ENCODE measurements at regions not wholly inside any gene's neighbourhood (a gene's known extent, or its start where the extent isn't known, plus 50 kb on each side); places are given as distances from the start of the nearest gene placed in this dataset.

DNA sequence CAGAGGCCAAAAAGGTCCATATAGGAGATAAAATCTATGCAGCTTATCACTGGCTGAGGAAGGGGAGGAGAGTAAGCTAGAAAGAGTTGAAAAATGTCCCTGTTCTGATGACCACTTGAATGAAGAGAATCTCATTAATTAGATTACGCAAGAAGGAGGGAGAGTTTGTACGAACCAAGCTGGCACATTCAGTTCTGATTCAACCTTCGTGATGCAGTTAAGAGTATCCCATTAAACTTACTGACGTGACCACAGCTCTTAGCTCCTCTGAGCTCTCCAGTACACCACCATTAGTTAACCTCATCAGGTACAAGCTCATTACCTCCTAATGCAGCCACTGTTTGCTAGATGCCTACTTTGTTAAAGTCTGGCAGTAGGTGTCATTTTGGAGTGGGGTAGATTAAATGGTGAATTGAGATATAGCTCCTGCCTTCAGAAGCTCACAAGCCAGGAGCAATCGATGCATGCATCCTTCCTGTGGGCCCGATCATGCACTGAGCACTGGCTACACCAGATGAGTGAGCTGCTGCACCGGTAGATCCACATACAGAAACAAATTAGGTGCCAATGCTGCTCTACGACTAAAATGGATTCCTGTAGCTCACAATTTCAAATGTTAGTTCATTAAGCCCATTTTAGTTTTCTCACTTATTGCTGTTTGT, 458.3 kb downstream of the COG6 start:
- no peak overlapping the region for H2BK12ac ChIP-seq (ENCODE audit: low read length)
- no peak overlapping the region for H2BK15ac ChIP-seq (ENCODE audit: low read length)
- H2BK120ac ChIP-seq (ENCODE audit: low read depth, low read length) = no peak overlapping the region
- WGBS, 2 donors (ENCODE audit: extremely low coverage in 2 of 2, insufficient read length in 2 of 2, insufficient replicate concordance in 1 of 2) = no CpG with 5 or more reads among the region's 8 CpGs
- no peak overlapping the region for H3K23ac ChIP-seq (ENCODE audit: low read depth, low read length, poor library complexity)
- no peaks in the 10 kb centered on the region for H3K36me3 ChIP-seq (replicated peaks in 1 of 2; ENCODE audit: control insufficient read depth in 2 of 2, insufficient read depth in 2 of 2, low read length in 2 of 2)
- no peak overlapping the region for H3K4me2 ChIP-seq (ENCODE audit: insufficient read depth, low read length, poor library complexity, severe bottlenecking)
- no peak overlapping the region for H3K27ac ChIP-seq (replicated peaks; ENCODE audit: low read length)
- H2BK5ac ChIP-seq (ENCODE audit: low read length) = no peak overlapping the region
- DNase-seq (ENCODE audit: low spot score) = no peak
- H4K91ac ChIP-seq (ENCODE audit: low read depth, low read length, poor library complexity) = no peak overlapping the region
- H3K9me3 ChIP-seq (replicated peaks in 1 of 2; ENCODE audit: control insufficient read depth in 2 of 2, insufficient read depth in 1 of 2, low read depth in 1 of 2, low read length in 2 of 2) = no peaks in the 10 kb centered on the region
- H3K14ac ChIP-seq (ENCODE audit: low read length) = no peak overlapping the region
- H3K4ac ChIP-seq (ENCODE audit: low read length) = no peak overlapping the region
- peaks cover 2 to 13% of the 10 kb centered on the region in 2 donors for H3K4me1 ChIP-seq (ENCODE audit: control insufficient read depth in 2 of 2, insufficient read depth in 1 of 2, low read depth in 1 of 2, low read length in 2 of 2)
- H3K9ac ChIP-seq (ENCODE audit: low read depth, low read length, poor library complexity) = no peak overlapping the region
- H3K4me3 ChIP-seq (ENCODE audit: low read length in 2 of 2) = no peak overlapping the region
- no peak overlapping the region for H4K8ac ChIP-seq (ENCODE audit: low read depth, low read length)
- no peak overlapping the region for H2AFZ ChIP-seq (ENCODE audit: low read length)
- no peaks in the 10 kb centered on the region for H3K27me3 ChIP-seq (ENCODE audit: control insufficient read depth in 3 of 3, insufficient read depth in 3 of 3, low read depth in 1 of 3, low read length in 3 of 3)
- H3K18ac ChIP-seq (ENCODE audit: low read length) = no peak overlapping the region
- no peaks in the 10 kb centered on the region for H3K79me1 ChIP-seq (ENCODE audit: low read depth, low read length)
- no peak overlapping the region for H2AK5ac ChIP-seq (ENCODE audit: low read depth, low read length)

DNA sequence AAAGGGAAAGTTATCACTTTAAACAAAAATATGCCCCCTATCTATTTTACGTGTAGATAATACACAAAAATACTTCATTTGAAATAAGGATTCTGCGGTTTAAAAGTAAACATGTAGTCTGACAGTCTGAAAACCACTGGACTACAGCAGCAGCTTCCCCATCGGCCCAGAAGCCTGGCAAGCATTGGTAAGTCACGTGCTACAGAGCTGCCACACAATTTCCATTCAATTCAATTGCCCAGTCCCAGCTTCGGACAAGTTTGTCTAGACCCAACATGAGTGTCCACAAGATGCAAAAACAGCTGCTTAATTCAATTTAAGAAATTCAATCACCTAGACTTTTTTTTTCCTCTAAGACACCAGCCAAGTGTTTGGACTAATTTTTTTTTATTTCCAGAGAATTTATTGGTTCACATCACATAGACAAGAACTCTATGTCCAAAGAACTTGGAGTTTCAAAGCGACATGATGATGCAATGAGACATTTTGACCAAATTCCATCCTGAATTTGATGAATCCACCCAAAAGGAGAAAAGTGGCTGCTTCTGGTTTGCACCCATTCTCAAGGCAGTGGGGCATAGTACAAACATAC, 458.9 kb downstream of the COG6 start:
- Histone ChIP-seq H2BK120ac (ENCODE audit: low read depth, low read length) (no peak overlapping the region), H3K79me1 (ENCODE audit: low read depth, low read length) (no peaks in the 10 kb centered on the region), H2BK15ac (ENCODE audit: low read length) (no peak overlapping the region), H4K8ac (ENCODE audit: low read depth, low read length) (no peak overlapping the region), H3K36me3 (replicated peaks in 1 of 2; ENCODE audit: control insufficient read depth in 2 of 2, insufficient read depth in 2 of 2, low read length in 2 of 2) (no peaks in the 10 kb centered on the region), H3K27ac (replicated peaks; ENCODE audit: low read length) (no peak overlapping the region), H3K4ac (ENCODE audit: low read length) (no peak overlapping the region), H3K14ac (ENCODE audit: low read length) (no peak overlapping the region), H3K23ac (ENCODE audit: low read depth, low read length, poor library complexity) (no peak overlapping the region), H3K27me3 (ENCODE audit: control insufficient read depth in 3 of 3, insufficient read depth in 3 of 3, low read depth in 1 of 3, low read length in 3 of 3) (no peaks in the 10 kb centered on the region), H2AK5ac (ENCODE audit: low read depth, low read length) (no peak overlapping the region), H3K18ac (ENCODE audit: low read length) (no peak overlapping the region), H2AFZ (ENCODE audit: low read length) (no peak overlapping the region), H2BK12ac (ENCODE audit: low read length) (no peak overlapping the region), H3K4me3 (ENCODE audit: low read length in 2 of 2) (no peak overlapping the region), H3K9ac (ENCODE audit: low read depth, low read length, poor library complexity) (no peak overlapping the region), H3K4me2 (ENCODE audit: insufficient read depth, low read length, poor library complexity, severe bottlenecking) (no peak overlapping the region), H2BK5ac (ENCODE audit: low read length) (no peak overlapping the region), H3K9me3 (replicated peaks in 1 of 2; ENCODE audit: control insufficient read depth in 2 of 2, insufficient read depth in 1 of 2, low read depth in 1 of 2, low read length in 2 of 2) (no peaks in the 10 kb centered on the region), H3K4me1 (ENCODE audit: control insufficient read depth in 2 of 2, insufficient read depth in 1 of 2, low read depth in 1 of 2, low read length in 2 of 2) (peaks cover 2 to 13% of the 10 kb centered on the region in 2 donors), H4K91ac (ENCODE audit: low read depth, low read length, poor library complexity) (no peak overlapping the region)
- no CpG with 5 or more reads among the region's 6 CpGs for WGBS, 2 donors (ENCODE audit: extremely low coverage in 2 of 2, insufficient read length in 2 of 2, insufficient replicate concordance in 1 of 2)
- no peak for DNase-seq (ENCODE audit: low spot score)

GRCh38 chr13:40115426-40115825, 460.0 kb downstream of the COG6 start:
- H2BK12ac ChIP-seq (ENCODE audit: low read length) = no peak overlapping the region
- peaks cover 2 to 5% of the 10 kb centered on the region in 2 donors for H3K9me3 ChIP-seq (replicated peaks in 1 of 2; ENCODE audit: control insufficient read depth in 2 of 2, insufficient read depth in 1 of 2, low read depth in 1 of 2, low read length in 2 of 2)
- H3K18ac ChIP-seq (ENCODE audit: low read length) = no peak overlapping the region
- H3K4me1 ChIP-seq (ENCODE audit: control insufficient read depth in 2 of 2, insufficient read depth in 1 of 2, low read depth in 1 of 2, low read length in 2 of 2) = peaks cover 2 to 13% of the 10 kb centered on the region in 2 donors
- H4K91ac ChIP-seq (ENCODE audit: low read depth, low read length, poor library complexity) = no peak overlapping the region
- H3K79me1 ChIP-seq (ENCODE audit: low read depth, low read length) = no peaks in the 10 kb centered on the region
- no peak overlapping the region for H3K4me3 ChIP-seq (ENCODE audit: low read length in 2 of 2)
- no peaks in the 10 kb centered on the region for H3K27me3 ChIP-seq (ENCODE audit: control insufficient read depth in 3 of 3, insufficient read depth in 3 of 3, low read depth in 1 of 3, low read length in 3 of 3)
- no peaks in the 10 kb centered on the region for H3K36me3 ChIP-seq (replicated peaks in 1 of 2; ENCODE audit: control insufficient read depth in 2 of 2, insufficient read depth in 2 of 2, low read length in 2 of 2)
- no peak overlapping the region for H3K9ac ChIP-seq (ENCODE audit: low read depth, low read length, poor library complexity)
- H3K23ac ChIP-seq (ENCODE audit: low read depth, low read length, poor library complexity) = no peak overlapping the region
- H2BK15ac ChIP-seq (ENCODE audit: low read length) = no peak overlapping the region
- H3K27ac ChIP-seq (replicated peaks; ENCODE audit: low read length) = no peak overlapping the region
- DNase-seq (ENCODE audit: low spot score) = no peak
- no peak overlapping the region for H3K4ac ChIP-seq (ENCODE audit: low read length)
- no peak overlapping the region for H4K8ac ChIP-seq (ENCODE audit: low read depth, low read length)
- H3K14ac ChIP-seq (ENCODE audit: low read length) = no peak overlapping the region
- H2AK5ac ChIP-seq (ENCODE audit: low read depth, low read length) = no peak overlapping the region
- H2AFZ ChIP-seq (ENCODE audit: low read length) = peak overlapping the region; percentile 75
- no peak overlapping the region for H2BK120ac ChIP-seq (ENCODE audit: low read depth, low read length)
- no peak overlapping the region for H2BK5ac ChIP-seq (ENCODE audit: low read length)
- WGBS, 2 donors (ENCODE audit: extremely low coverage in 2 of 2, insufficient read length in 2 of 2, insufficient replicate concordance in 1 of 2) = no CpG with 5 or more reads among the region's 2 CpGs
- H3K4me2 ChIP-seq (ENCODE audit: insufficient read depth, low read length, poor library complexity, severe bottlenecking) = no peak overlapping the region

GRCh38 chr13:40116008-40116407, 460.5 kb downstream of the COG6 start:
- Histone ChIP-seq H2AFZ (ENCODE audit: low read length) (peak overlapping the region; percentile 75), H3K23ac (ENCODE audit: low read depth, low read length, poor library complexity) (no peak overlapping the region), H3K27ac (replicated peaks; ENCODE audit: low read length) (no peak overlapping the region), H2AK5ac (ENCODE audit: low read depth, low read length) (no peak overlapping the region), H3K14ac (ENCODE audit: low read length) (no peak overlapping the region), H3K36me3 (replicated peaks in 1 of 2; ENCODE audit: control insufficient read depth in 2 of 2, insufficient read depth in 2 of 2, low read length in 2 of 2) (no peaks in the 10 kb centered on the region), H4K8ac (ENCODE audit: low read depth, low read length) (no peak overlapping the region), H4K91ac (ENCODE audit: low read depth, low read length, poor library complexity) (no peak overlapping the region), H2BK120ac (ENCODE audit: low read depth, low read length) (no peak overlapping the region), H3K4me1 (ENCODE audit: control insufficient read depth in 2 of 2, insufficient read depth in 1 of 2, low read depth in 1 of 2, low read length in 2 of 2) (peaks cover 2 to 13% of the 10 kb centered on the region in 2 donors), H3K4me2 (ENCODE audit: insufficient read depth, low read length, poor library complexity, severe bottlenecking) (no peak overlapping the region), H3K4me3 (ENCODE audit: low read length in 2 of 2) (no peak overlapping the region), H3K9ac (ENCODE audit: low read depth, low read length, poor library complexity) (no peak overlapping the region), H3K27me3 (ENCODE audit: control insufficient read depth in 3 of 3, insufficient read depth in 3 of 3, low read depth in 1 of 3, low read length in 3 of 3) (no peaks in the 10 kb centered on the region), H3K4ac (ENCODE audit: low read length) (no peak overlapping the region), H2BK15ac (ENCODE audit: low read length) (no peak overlapping the region), H2BK5ac (ENCODE audit: low read length) (no peak overlapping the region), H3K9me3 (replicated peaks in 1 of 2; ENCODE audit: control insufficient read depth in 2 of 2, insufficient read depth in 1 of 2, low read depth in 1 of 2, low read length in 2 of 2) (peaks cover 2 to 5% of the 10 kb centered on the region in 2 donors), H3K18ac (ENCODE audit: low read length) (no peak overlapping the region), H3K79me1 (ENCODE audit: low read depth, low read length) (no peaks in the 10 kb centered on the region), H2BK12ac (ENCODE audit: low read length) (no peak overlapping the region)
- WGBS, 2 donors (ENCODE audit: extremely low coverage in 2 of 2, insufficient read length in 2 of 2, insufficient replicate concordance in 1 of 2) = no CpG with 5 or more reads among the region's 6 CpGs
- no peak for DNase-seq (ENCODE audit: low spot score)

All from neuronal stem cell (in vitro differentiated cells).